ENCODE measurements at regions not wholly inside any gene's neighbourhood (a gene's known extent, or its start where the extent isn't known, plus 50 kb on each side); places are given as distances from the start of the nearest gene placed in this dataset.

DNA sequence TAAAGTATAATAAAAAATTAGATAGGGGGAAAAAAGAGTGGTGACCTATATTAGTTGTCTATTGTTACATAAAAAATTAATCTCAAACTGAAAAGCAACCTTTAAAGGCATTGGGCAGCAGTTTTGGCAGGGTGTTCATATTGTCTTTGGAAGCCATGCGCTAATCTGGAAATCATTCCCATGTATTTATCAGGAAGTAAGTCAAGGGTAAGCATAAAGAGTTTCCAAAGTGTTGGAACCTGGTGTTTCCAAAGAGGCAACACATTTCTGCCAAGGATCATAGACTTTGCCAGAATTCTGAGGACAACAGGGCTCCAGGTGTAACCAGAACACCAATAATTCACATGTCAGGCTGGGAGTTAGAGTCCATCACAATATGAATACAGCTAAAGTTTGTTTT, 55.7 kb upstream of the EGFR start:
- no peak for TF ChIP-seq POLR2A (IDR thresholded peaks at IDR 0.05; ENCODE audit: low read depth, low read length)
- TF ChIP-seq SPI1 (IDR thresholded peaks at IDR 0.05; ENCODE audit: low read depth, low read length) = no peak
- TF ChIP-seq TAF1 (IDR thresholded peaks at IDR 0.05; ENCODE audit: low read depth, low read length) = no peak
